VCaP (cell line): ENCODE measurements at regions not wholly inside any gene's neighbourhood (a gene's known extent, or its start where the extent isn't known, plus 50 kb on each side); places are given as distances from the start of the nearest gene placed in this dataset.

Experiments used
- H3K27ac ChIP-seq: fragments of 450-650 bp; 2 replicates; pipeline ENCODE4 v1.5.1; 2017
- CTCF ChIP-seq: fragments of 450-650 bp; conservative IDR thresholded peaks from 2 replicates; pipeline ENCODE4 v1.5.1; 2017; ENCODE audit warnings: mild to moderate bottlenecking, moderate library complexity

DNA sequence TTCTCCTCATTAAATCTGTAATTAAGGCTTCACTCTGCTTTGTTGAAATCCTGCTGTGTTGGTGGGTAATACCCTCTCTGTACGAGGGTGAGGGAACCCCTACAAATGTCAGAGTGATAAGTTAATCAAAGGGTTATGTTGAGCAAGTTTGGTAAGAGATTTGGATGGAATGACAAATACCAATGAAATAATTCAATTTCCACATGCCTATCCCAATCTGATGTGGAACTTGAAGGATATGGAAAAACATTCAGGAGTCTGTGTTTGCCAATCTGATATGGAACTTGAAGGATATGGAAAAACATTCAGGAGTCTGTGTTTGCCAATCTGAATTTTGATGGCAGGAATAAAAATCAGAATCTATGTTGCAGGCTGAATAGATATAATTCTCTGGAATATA is 910.2 kb downstream of the TUSC7 start:
- TF ChIP-seq CTCF, result no peak
- no peak overlapping the region for H3K27ac ChIP-seq

GRCh38 chr3:117622171-117622841 is 912.7 kb downstream of the TUSC7 start:
- no peak for TF ChIP-seq CTCF
- no peak overlapping the region for H3K27ac ChIP-seq

DNA sequence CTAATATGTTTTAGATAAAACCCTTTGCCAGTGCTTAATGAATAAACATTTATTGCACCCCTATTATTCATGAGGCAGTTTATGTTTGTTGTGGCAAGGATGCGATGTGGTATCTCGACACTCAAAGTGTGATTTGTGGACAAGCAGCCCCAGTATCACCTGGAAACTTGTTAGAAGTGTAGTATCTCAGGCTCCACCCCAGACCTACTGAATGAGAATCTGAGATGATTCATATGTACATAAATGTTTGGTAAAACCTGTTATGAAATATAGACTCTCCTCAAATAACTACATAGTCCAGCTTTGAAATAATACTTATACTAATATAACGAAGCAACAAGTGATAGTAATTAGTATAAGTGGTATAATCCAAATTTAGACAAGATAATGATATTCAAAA is 914.8 kb downstream of the TUSC7 start:
- no peak for TF ChIP-seq CTCF
- H3K27ac ChIP-seq, result no peak overlapping the region

- H3K27ac ChIP-seq, result no peak overlapping the region
- no peak for TF ChIP-seq CTCF
These were observed 915.6 kb downstream of the TUSC7 start for GRCh38 chr3:117625174-117625573.

DNA sequence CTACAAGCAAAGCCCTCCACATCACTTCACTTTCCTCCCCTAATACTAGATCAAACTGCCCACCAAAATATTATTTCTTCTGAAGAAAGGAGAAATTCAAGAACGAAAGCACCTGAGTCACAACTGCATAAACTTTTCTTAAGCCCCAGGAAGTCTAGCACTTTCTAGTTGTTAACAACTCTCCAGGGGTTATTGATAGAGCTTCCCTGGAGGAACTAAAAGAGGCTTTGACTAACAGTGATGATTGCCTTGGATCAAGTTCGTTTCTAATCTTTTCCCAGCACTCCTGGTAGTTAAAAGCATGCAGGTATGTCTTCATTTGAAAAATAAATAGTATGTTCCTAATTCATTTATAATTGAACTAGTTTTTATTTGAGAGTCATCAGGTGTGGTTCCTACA is 917.0 kb downstream of the TUSC7 start:
- no peak overlapping the region for H3K27ac ChIP-seq
- no peak for TF ChIP-seq CTCF

DNA sequence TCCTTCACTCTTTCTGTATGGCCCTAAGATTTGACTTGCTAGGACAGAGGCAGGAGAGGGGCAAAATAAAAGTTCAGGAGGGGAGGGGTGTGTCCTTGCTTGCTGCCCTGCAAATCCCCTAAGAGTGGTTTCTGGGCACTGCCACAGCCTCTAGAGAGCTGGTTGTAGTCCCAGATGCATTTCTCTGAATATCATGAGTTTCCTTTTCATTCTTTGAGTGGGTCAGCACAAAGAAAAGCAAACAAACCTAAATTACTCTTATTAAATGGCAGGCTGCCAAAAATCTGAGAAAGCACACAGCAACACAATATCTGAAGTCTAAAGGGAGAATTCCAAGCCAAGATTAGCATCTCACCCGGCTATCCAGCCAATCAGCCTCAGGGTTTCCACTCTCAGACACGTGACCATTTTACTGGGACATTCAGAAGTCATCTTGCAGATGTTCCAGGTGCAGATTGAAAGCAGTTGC is 919.3 kb downstream of the TUSC7 start:
- no peak for TF ChIP-seq CTCF
- H3K27ac ChIP-seq, result peak overlapping the region; percentile 30

GRCh38 chr3:117629505-117629904 is 919.9 kb downstream of the TUSC7 start:
- TF ChIP-seq CTCF, result no peak
- no peak overlapping the region; the same call in 1 of the 2 replicates for H3K27ac ChIP-seq
